ENCODE measurements at regions not wholly inside any gene's neighbourhood (a gene's known extent, or its start where the extent isn't known, plus 50 kb on each side); places are given as distances from the start of the nearest gene placed in this dataset.
A peak's percentile ranks its signal among the peaks of the same experiment; 100 is the strongest.

DNA sequence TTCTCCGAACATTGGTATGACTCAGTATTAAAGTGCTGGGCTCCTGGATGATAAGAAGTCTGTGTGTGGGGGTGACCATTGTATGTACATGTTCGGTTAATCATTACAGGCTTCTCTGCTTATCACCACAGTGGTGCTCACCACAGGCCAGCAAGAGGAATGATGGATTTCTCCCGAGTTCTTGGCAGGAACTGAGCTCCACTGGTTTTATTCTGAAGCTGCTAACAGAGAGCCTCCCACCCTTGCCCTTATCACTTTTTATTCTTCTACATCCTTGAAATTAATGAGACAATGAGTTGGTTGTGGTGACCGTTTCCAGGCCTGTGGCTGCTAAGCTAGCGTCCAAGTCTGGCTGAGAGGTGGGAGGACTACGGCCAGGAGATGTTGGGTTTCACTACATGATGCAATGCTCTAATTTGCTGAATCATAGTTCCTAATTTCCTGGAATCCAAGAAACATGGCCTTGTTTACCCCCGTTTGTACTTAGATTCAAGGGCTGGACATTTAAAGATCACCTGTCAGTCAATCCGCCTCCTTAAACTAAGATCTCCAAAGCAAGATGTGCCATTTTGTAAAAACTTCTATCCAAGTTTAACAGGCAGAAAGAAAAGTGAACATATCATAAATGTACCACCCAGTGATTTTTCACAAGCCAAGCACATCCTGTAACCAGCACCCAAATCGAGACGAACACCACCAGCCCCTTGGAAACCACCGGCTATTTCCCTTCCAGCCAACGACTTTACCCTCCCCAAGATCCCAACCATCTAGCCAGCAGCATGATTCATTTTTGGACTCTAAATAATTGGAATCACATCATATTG is 172.5 kb downstream of the FOXA2 start:
- TF ChIP-seq CTCF (IDR thresholded peaks at IDR 0.05): no peak
- TF ChIP-seq POLR2A (IDR thresholded peaks at IDR 0.05): peak in 2 of 3 donors; percentile 47 to 51

Measured in body of pancreas (tissue), 4 donors.